RWPE1 (cell line): ENCODE measurements at regions not wholly inside any gene's neighbourhood (a gene's known extent, or its start where the extent isn't known, plus 50 kb on each side); places are given as distances from the start of the nearest gene placed in this dataset.

Experiments
- CTCF ChIA-PET: fragments of 350-600 bp; sonication (Branson Sonifier 250); formaldehyde crosslinking; extraction: SDS; loops from one replicate; lab custom pipeline; 2021; lab: Yijun Ruan, JAX
- POLR2A ChIA-PET: fragments of 400-600 bp; formaldehyde crosslinking; extraction: SDS; loops from one replicate; lab custom pipeline; 2020; ENCODE audit warnings: antibody characterized with exemption; ENCODE audit not compliant: low non-redundant PET; lab: Yijun Ruan, JAX
- DNase-seq: peaks from one replicate; pipeline ENCODE4 v3.0.0; 2012; ENCODE audit warnings: low spot score
- H3K27ac ChIP-seq: fragments of 450-650 bp; 2 replicates; pipeline ENCODE4 v1.5.1; 2017
- TF ChIP-seq, protein P1 (sequence below): fragments of 450-650 bp; conservative IDR thresholded peaks from 2 replicates; pipeline ENCODE4 v1.5.1; 2017; ENCODE audit warnings: low read depth, mild to moderate bottlenecking

DNA sequence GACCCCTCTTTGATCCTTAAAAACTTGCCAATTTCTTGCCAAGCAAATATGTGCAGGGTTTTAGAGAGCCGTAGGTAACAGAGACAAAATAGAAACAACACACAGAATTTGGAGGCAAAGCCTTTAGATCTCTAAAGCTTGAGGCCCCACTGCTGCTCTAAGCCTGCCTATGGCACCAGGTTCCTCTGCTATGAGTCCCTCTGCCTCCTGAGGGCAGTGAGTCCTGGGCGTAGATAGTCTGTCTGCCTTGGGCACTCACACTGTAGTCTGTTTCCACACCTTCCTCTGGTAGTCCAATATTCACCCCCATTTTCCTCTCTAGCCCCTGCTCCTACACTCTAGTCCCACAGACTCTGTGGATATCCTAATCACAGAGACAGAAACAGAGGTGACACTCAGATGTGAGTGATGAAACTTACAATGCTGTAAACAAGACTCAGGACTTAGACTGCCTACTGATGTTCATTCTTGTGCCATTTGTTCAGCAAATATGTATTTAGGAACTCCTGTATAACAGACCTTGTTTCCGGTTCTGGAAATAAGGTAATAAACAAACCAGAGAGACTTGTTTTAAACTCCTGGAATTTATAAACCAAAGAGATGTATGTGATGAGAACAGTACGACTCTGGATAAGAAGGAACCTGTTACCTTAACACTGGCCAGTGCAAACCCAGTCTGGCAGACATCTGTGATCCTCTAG is 153.3 kb upstream of the PRSS1 start:
- ChIA-PET POLR2A (no interaction called here), CTCF (no interaction called here)
- H3K27ac ChIP-seq = no peak overlapping the region
- TF ChIP-seq, protein P1, sequence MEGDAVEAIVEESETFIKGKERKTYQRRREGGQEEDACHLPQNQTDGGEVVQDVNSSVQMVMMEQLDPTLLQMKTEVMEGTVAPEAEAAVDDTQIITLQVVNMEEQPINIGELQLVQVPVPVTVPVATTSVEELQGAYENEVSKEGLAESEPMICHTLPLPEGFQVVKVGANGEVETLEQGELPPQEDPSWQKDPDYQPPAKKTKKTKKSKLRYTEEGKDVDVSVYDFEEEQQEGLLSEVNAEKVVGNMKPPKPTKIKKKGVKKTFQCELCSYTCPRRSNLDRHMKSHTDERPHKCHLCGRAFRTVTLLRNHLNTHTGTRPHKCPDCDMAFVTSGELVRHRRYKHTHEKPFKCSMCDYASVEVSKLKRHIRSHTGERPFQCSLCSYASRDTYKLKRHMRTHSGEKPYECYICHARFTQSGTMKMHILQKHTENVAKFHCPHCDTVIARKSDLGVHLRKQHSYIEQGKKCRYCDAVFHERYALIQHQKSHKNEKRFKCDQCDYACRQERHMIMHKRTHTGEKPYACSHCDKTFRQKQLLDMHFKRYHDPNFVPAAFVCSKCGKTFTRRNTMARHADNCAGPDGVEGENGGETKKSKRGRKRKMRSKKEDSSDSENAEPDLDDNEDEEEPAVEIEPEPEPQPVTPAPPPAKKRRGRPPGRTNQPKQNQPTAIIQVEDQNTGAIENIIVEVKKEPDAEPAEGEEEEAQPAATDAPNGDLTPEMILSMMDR = no peak
- no peak for DNase-seq

DNA sequence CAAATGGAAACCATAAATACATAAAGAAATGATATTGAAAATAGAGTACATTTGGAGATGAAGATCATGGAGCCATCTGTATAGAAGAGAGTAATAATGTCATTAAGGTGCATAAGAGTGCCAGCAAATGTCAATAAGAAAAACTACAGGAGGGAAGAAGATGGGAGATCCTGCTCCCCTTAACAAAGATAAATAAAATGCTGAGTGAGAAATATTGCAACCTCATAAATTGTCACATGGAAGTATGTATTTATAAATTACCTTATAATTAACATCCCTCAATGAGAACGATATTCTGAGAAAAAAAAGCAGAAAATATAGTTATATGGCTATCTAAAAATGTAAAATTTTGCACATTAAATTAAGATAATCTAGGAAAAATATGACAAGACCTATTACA is 155.2 kb upstream of the PRSS1 start:
- no peak for DNase-seq
- no peak overlapping the region for H3K27ac ChIP-seq
- TF ChIP-seq, protein P1 = no peak
- ChIA-PET CTCF (interaction anchor here (0.8 kb wide), 1 partner anchor 10 kb away, joined by 4 read pairs; no protein-coding TSS in a partner anchor), POLR2A (no interaction called here)

DNA sequence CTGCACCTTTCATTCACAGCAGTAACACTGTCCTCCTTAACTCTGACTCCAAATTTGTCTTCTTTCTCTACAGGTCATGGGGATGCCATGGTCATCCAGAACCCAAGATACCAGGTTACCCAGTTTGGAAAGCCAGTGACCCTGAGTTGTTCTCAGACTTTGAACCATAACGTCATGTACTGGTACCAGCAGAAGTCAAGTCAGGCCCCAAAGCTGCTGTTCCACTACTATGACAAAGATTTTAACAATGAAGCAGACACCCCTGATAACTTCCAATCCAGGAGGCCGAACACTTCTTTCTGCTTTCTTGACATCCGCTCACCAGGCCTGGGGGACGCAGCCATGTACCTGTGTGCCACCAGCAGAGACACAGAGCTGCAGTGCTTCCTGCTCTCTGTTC is 156.2 kb upstream of the PRSS1 start:
- TF ChIP-seq, protein P1 = no peak
- no peak for DNase-seq
- POLR2A ChIA-PET = no interaction called here
- CTCF ChIA-PET = interaction anchor here (0.6 to 0.7 kb wide), 2 partner anchors 190 to 277 kb away, joined by 3 to 4 read pairs; no protein-coding TSS in a partner anchor
- no peak overlapping the region for H3K27ac ChIP-seq

DNA sequence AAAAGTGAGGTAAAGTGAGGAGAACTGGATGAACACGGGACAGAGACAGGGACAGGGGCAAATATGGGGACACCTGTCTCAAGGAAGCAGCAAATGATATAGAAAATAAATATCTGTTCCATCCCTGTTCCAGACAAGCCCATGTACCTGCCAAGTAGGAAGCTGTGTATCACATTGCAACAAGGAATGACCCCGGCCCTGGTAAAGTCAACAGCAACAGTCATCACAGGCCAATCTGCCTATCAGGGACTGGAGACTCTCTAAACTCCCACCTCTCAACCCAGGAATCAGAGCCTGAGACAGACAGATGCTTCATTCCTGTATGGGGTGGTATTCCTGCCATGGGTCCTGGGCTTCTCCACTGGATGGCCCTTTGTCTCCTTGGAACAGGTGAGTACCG is 156.6 kb upstream of the PRSS1 start:
- TF ChIP-seq, protein P1 = no peak
- no peak overlapping the region for H3K27ac ChIP-seq
- CTCF ChIA-PET = interaction anchor here (0.6 to 0.7 kb wide), 2 partner anchors 191 to 278 kb away, joined by 3 to 4 read pairs; no protein-coding TSS in a partner anchor
- no peak for DNase-seq
- POLR2A ChIA-PET = no interaction called here

DNA sequence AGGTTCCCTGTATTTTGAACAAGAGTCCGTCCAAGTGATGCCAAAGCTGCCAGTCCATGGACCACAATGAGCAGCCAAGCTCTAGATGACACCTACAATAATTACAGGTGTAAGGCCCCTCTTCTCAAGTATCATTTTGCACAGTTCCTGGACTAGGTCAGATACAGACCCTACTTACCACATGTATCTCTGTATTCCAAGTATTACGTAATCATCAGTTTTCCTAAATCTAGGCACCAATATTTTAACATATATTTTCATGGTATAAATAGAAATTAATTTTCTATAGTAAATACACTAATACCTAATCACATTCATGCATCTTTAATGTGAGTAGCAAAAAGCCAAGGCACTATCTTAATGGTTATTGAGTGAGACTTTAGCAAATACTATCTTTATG is 157.0 kb upstream of the PRSS1 start:
- ChIA-PET CTCF (no interaction called here), POLR2A (no interaction called here)
- no peak overlapping the region for H3K27ac ChIP-seq
- DNase-seq = no peak
- TF ChIP-seq, protein P1 = no peak

DNA sequence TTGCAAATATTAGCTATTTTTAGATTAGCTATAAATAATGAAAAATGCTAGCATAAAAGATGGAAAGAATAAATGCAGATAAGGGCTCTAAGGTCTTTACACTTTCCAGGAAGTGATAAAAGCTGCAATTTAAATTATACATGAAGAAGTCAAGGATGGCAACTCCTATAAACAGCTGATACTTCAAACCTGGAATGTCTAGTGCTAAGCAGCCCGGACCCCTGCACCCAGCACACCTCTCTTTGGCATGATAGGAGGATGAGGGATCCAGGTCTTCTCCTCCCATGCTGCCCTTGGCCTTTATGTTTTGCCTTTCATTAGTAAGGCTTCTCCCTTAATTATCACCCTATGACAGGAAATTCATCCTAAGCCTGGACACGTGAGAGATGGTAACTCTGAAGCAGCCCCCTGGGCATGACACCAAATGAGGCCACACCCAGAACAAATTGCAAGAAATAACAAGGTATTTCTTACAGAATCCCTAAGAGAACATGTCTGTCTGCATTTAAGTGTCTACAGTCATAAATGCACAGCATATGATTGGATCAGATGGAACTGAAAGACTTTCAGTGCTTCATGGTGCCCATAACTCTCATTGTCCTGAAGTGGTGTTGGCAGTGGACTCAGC is 158.3 kb upstream of the PRSS1 start:
- DNase-seq = no peak
- TF ChIP-seq, protein P1 = no peak
- ChIA-PET CTCF (no interaction called here), POLR2A (no interaction called here)
- H3K27ac ChIP-seq = no peak overlapping the region
